OCI-LY3 (cell line): ENCODE measurements at regions not wholly inside any gene's neighbourhood (a gene's known extent, or its start where the extent isn't known, plus 50 kb on each side); places are given as distances from the start of the nearest gene placed in this dataset.

Experiments used
- H2AFZ ChIP-seq: fragments of 200-600, 300-600 bp; shearing (Covaris generic); 2 replicates; pipeline ENCODE4 v1.6.0; 2014; ENCODE audit warnings: antibody characterized with exemption, low read depth, low read length
- H3K27ac ChIP-seq: fragments of 200-600, 300-600 bp; sonication (generic); 2 replicates; pipeline ENCODE4 v1.5.1; 2014; ENCODE audit warnings: mild to moderate bottlenecking, low read length, moderate library complexity, mixed read lengths
- H3K27me3 ChIP-seq: fragments of 200-600, 300-600 bp; sonication (generic); 2 replicates; pipeline ENCODE4 v1.6.1; 2014; ENCODE audit warnings: low read depth, low read length, mixed read lengths
- H3K36me3 ChIP-seq: fragments of 200-600, 300-600 bp; sonication (generic); replicated peaks from 2 replicates; pipeline ENCODE3; 2014; ENCODE audit warnings: low read depth, low read length, mixed read lengths
- H3K4me1 ChIP-seq: fragments of 300-600, 200-600 bp; sonication (generic); 2 replicates; pipeline ENCODE4 v1.6.1; 2014; ENCODE audit warnings: low read length, mixed read lengths
- H3K4me2 ChIP-seq: fragments of 200-600, 300-600 bp; sonication (generic); 2 replicates; pipeline ENCODE4 v1.6.1; 2014; ENCODE audit warnings: low read length, mixed read lengths
- H3K4me3 ChIP-seq: fragments of 300-600, 200-600 bp; sonication (generic); 2 replicates; pipeline ENCODE4 v1.5.1; 2014; ENCODE audit warnings: antibody characterized with exemption, mild to moderate bottlenecking, low read length, moderate library complexity
- H3K79me2 ChIP-seq: fragments of 300-600, 200-600 bp; shearing (Covaris generic); 2 replicates; pipeline ENCODE4 v1.6.1; 2014; ENCODE audit warnings: mild to moderate bottlenecking, low read length, mixed read lengths
- H3K9ac ChIP-seq: fragments of 300-600, 200-600 bp; shearing (Covaris generic); 2 replicates; pipeline ENCODE4 v1.6.0; 2014; ENCODE audit warnings: mild to moderate bottlenecking, low read length, moderate library complexity
- H3K9me3 ChIP-seq: fragments of 200-600, 300-600 bp; shearing (Covaris generic); 2 replicates; pipeline ENCODE4 v1.6.1; 2014; ENCODE audit warnings: low read length, mixed read lengths; ENCODE audit not compliant: insufficient read depth
- H4K20me1 ChIP-seq: fragments of 200-600, 300-600 bp; sonication (generic); 2 replicates; pipeline ENCODE4 v1.6.1; 2016; ENCODE audit warnings: low read length, mixed read lengths; ENCODE audit not compliant: insufficient read depth
- EZH2phosphoT487 ChIP-seq: fragments of 200-600 bp; shearing (Covaris generic); IDR thresholded peaks from 2 replicates; pipeline ENCODE4 v1.6.1; 2018; ENCODE audit warnings: antibody characterized with exemption, mixed run types, low read depth
- TF ChIP-seq, protein P1 (sequence below): fragments of 200-600, 300-600 bp; sonication (generic); IDR thresholded peaks from 2 replicates; pipeline ENCODE4 v1.5.1; 2014; ENCODE audit warnings: antibody characterized with exemption, low read length, low read depth

DNA sequence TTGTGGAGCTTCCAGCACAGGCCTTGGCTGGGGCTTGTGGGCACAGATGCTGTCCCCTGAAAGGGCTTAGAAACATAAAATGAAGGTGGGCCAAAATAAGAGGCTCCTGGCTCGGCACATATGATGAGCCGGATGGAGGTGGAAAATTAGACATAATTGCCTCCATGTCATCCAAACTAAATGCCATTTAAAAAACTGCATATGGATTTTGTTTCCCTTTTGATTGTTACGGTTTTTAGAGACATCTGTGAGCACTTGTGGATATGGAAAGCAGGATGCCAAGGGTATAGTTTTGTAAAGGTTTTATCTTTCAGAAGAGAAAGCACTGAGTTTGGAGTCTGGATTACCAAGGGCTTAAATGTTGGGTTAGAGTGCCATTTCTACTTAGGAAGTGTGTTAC is 498.3 kb downstream of the RIT2 start:
- Histone ChIP-seq H3K27me3 (no peaks in the 10 kb centered on the region), H2AFZ (no peak overlapping the region), H3K36me3 (no peaks in the 10 kb centered on the region), H3K4me1 (no peaks in the 10 kb centered on the region), H3K9me3 (no peaks in the 10 kb centered on the region), H3K4me3 (no peak overlapping the region), H3K27ac (no peak overlapping the region), H3K9ac (no peak overlapping the region), H3K4me2 (no peak overlapping the region), H3K79me2 (no peaks in the 10 kb centered on the region), H4K20me1 (no peaks in the 10 kb centered on the region)
- TF ChIP-seq, protein P1, sequence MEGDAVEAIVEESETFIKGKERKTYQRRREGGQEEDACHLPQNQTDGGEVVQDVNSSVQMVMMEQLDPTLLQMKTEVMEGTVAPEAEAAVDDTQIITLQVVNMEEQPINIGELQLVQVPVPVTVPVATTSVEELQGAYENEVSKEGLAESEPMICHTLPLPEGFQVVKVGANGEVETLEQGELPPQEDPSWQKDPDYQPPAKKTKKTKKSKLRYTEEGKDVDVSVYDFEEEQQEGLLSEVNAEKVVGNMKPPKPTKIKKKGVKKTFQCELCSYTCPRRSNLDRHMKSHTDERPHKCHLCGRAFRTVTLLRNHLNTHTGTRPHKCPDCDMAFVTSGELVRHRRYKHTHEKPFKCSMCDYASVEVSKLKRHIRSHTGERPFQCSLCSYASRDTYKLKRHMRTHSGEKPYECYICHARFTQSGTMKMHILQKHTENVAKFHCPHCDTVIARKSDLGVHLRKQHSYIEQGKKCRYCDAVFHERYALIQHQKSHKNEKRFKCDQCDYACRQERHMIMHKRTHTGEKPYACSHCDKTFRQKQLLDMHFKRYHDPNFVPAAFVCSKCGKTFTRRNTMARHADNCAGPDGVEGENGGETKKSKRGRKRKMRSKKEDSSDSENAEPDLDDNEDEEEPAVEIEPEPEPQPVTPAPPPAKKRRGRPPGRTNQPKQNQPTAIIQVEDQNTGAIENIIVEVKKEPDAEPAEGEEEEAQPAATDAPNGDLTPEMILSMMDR: no peak
- no peak for TF ChIP-seq EZH2phosphoT487

DNA sequence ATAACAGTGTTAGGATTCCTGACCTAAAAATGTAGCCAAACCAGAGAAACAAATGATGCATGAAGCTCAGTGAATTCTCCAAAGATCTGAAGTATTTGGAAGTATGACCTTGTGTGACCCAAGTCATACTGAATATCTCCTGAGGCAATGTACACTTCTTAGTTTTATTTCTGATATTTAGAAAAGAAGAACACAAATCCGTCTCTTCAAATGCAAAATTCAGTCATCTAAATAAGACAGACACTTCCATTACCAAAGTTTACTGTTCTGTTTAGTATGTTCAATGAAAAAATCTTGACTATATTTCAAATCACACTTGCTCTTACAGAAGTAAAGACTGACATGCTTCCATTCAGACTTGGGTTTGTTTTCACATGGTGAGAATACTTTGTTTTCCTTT is 495.7 kb downstream of the RIT2 start:
- H3K27ac ChIP-seq: no peak overlapping the region
- no peak overlapping the region for H3K9ac ChIP-seq
- no peaks in the 10 kb centered on the region for H4K20me1 ChIP-seq
- H3K4me1 ChIP-seq: no peaks in the 10 kb centered on the region
- no peaks in the 10 kb centered on the region for H3K27me3 ChIP-seq
- no peaks in the 10 kb centered on the region for H3K36me3 ChIP-seq
- no peaks in the 10 kb centered on the region for H3K79me2 ChIP-seq
- H3K9me3 ChIP-seq: no peaks in the 10 kb centered on the region
- TF ChIP-seq EZH2phosphoT487: no peak
- TF ChIP-seq, protein P1: no peak
- H3K4me3 ChIP-seq: no peak overlapping the region
- H2AFZ ChIP-seq: no peak overlapping the region
- H3K4me2 ChIP-seq: no peak overlapping the region

DNA sequence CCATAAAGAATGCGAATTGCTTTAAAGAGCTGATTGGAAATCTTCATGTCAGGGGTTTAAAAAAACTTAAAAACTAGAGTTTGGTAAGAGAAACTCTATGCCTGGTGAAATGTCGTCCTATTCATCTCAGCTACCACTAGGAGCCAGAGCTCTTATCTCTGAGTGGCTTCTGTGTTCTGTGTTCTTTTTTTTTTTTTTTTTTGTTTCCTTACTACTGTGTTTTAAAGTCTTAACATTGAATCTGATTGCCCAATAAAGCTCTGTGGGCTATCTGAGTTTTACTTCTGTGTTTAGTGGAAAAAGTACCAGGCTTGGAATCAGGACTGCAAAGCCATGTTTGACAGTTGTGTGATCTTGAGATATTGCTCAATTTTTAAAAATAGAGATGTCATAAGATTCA is 494.8 kb downstream of the RIT2 start:
- no peak overlapping the region for H3K27ac ChIP-seq
- no peak overlapping the region for H3K9ac ChIP-seq
- no peak overlapping the region for H3K4me3 ChIP-seq
- H3K27me3 ChIP-seq: no peaks in the 10 kb centered on the region
- H3K4me1 ChIP-seq: no peaks in the 10 kb centered on the region
- H3K4me2 ChIP-seq: no peak overlapping the region
- no peaks in the 10 kb centered on the region for H4K20me1 ChIP-seq
- TF ChIP-seq, protein P1: no peak
- no peak for TF ChIP-seq EZH2phosphoT487
- no peak overlapping the region for H2AFZ ChIP-seq
- H3K9me3 ChIP-seq: no peaks in the 10 kb centered on the region
- H3K79me2 ChIP-seq: no peaks in the 10 kb centered on the region
- H3K36me3 ChIP-seq: no peaks in the 10 kb centered on the region

DNA sequence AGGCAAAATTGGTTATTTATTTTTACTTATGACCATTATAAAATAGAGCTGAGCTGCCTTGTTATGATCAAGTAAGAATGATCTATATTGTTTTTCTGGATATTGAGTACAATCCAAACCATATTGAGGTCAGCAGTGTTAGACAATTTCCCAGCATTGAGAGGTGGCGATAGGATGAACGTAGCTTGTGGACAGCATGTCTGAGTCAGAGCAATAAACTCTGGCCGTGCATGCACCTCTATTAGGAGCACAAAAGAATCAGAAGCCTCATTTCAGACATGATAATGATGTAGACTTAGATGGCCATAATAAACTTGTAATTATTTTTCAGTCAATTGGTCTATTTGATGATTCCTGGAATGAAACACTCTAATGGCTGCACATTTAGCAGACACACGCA is 491.6 kb downstream of the RIT2 start:
- H3K9me3 ChIP-seq: no peaks in the 10 kb centered on the region
- no peak overlapping the region for H3K27ac ChIP-seq
- H3K4me1 ChIP-seq: no peaks in the 10 kb centered on the region

More for the DNA sequence above, 491.6 kb downstream of the RIT2 start:
- Histone ChIP-seq H2AFZ (no peak overlapping the region), H3K4me3 (no peak overlapping the region), H3K79me2 (no peaks in the 10 kb centered on the region), H3K9ac (no peak overlapping the region), H3K36me3 (no peaks in the 10 kb centered on the region), H4K20me1 (no peaks in the 10 kb centered on the region), H3K4me2 (no peak overlapping the region), H3K27me3 (no peaks in the 10 kb centered on the region)
- TF ChIP-seq EZH2phosphoT487: no peak
- TF ChIP-seq, protein P1: no peak
